ENCODE measurements at regions not wholly inside any gene's neighbourhood (a gene's known extent, or its start where the extent isn't known, plus 50 kb on each side); places are given as distances from the start of the nearest gene placed in this dataset.

GRCh38 chr10:130824230-130825014, 487.1 kb downstream of the TCERG1L start:
- intact Hi-C loops (cut with DNase I): no loop called here
- ATAC-seq: no peak
- DNase-seq (ENCODE audit: low spot score): no peak

- intact Hi-C loops (cut with DNase I): no loop called here
- ATAC-seq (no peak), DNase-seq (ENCODE audit: low spot score) (no peak)
Observed at GRCh38 chr10:130833596-130833995, 477.9 kb downstream of the TCERG1L start.

- ATAC-seq: no peak
- no peak for DNase-seq (ENCODE audit: low spot score)
- intact Hi-C loops (cut with DNase I): no loop called here
Observed at GRCh38 chr10:130834170-130834569, 477.4 kb downstream of the TCERG1L start.

GRCh38 chr10:130834573-130834972, 476.9 kb downstream of the TCERG1L start:
- intact Hi-C loops (cut with DNase I): no loop called here
- no peak for ATAC-seq
- DNase-seq (ENCODE audit: low spot score): no peak

- ATAC-seq (no peak), DNase-seq (ENCODE audit: low spot score) (no peak)
- intact Hi-C loops (cut with DNase I): no loop called here
Observed at GRCh38 chr10:130835068-130835467, 476.5 kb downstream of the TCERG1L start.

- ATAC-seq (no peak), DNase-seq (ENCODE audit: low spot score) (no peak)
- intact Hi-C loops (cut with DNase I): no loop called here
Observed at GRCh38 chr10:130836344-130836743, 475.2 kb downstream of the TCERG1L start.

GRCh38 chr10:130843051-130843653, 468.4 kb downstream of the TCERG1L start:
- DNase-seq (ENCODE audit: low spot score) (no peak), ATAC-seq (no peak)
- intact Hi-C loops (cut with DNase I): no loop called here

GRCh38 chr10:130844310-130844709, 467.2 kb downstream of the TCERG1L start:
- ATAC-seq (no peak), DNase-seq (ENCODE audit: low spot score) (no peak)
- intact Hi-C loops (cut with DNase I): no loop called here

GRCh38 chr10:130847170-130847569, 464.4 kb downstream of the TCERG1L start:
- ATAC-seq: no peak
- DNase-seq (ENCODE audit: low spot score): no peak
- intact Hi-C loops (cut with DNase I): loop anchor here (5.0 kb wide), 1 partner anchor 1500 kb away; no protein-coding TSS in a partner anchor

- DNase-seq (ENCODE audit: low spot score) (no peak), ATAC-seq (no peak)
- intact Hi-C loops (cut with DNase I): loop anchor here (5.0 kb wide), 1 partner anchor 1498 kb away; no protein-coding TSS in a partner anchor
Observed at GRCh38 chr10:130848855-130849254, 462.7 kb downstream of the TCERG1L start.

- intact Hi-C loops (cut with DNase I): no loop called here
- ATAC-seq (no peak), DNase-seq (ENCODE audit: low spot score) (no peak)
Observed at GRCh38 chr10:130854151-130854550, 457.4 kb downstream of the TCERG1L start.

- no peak for ATAC-seq
- DNase-seq (ENCODE audit: low spot score): no peak
- intact Hi-C loops (cut with DNase I): no loop called here
Observed at GRCh38 chr10:130857631-130858295, 453.8 kb downstream of the TCERG1L start.

GRCh38 chr10:130858626-130859025, 452.9 kb downstream of the TCERG1L start:
- intact Hi-C loops (cut with DNase I): no loop called here
- DNase-seq (ENCODE audit: low spot score) (no peak), ATAC-seq (no peak)

- DNase-seq (ENCODE audit: low spot score) (no peak), ATAC-seq (no peak)
- intact Hi-C loops (cut with DNase I): no loop called here
Observed at GRCh38 chr10:130859427-130859826, 452.1 kb downstream of the TCERG1L start.

GRCh38 chr10:130862122-130862521, 449.4 kb downstream of the TCERG1L start:
- ATAC-seq (no peak), DNase-seq (ENCODE audit: low spot score) (no peak)
- intact Hi-C loops (cut with DNase I): no loop called here

GRCh38 chr10:130862626-130863025, 448.9 kb downstream of the TCERG1L start:
- no peak for ATAC-seq
- intact Hi-C loops (cut with DNase I): loop anchor here (1.0 kb wide), 1 partner anchor 40 kb away; no protein-coding TSS in a partner anchor

GRCh38 chr10:130863044-130863443, 448.5 kb downstream of the TCERG1L start:
- ATAC-seq (no peak), DNase-seq (ENCODE audit: low spot score) (no peak)
- intact Hi-C loops (cut with DNase I): loop anchor here (1.0 kb wide), 1 partner anchor 39 kb away; no protein-coding TSS in a partner anchor

More at GRCh38 chr10:130862626-130863025, 448.9 kb downstream of the TCERG1L start:
- no peak for DNase-seq (ENCODE audit: low spot score)

GRCh38 chr10:130864961-130865818, 446.3 kb downstream of the TCERG1L start:
- intact Hi-C loops (cut with DNase I): no loop called here
- DNase-seq (ENCODE audit: low spot score): no peak
- no peak for ATAC-seq

- intact Hi-C loops (cut with DNase I): no loop called here
- ATAC-seq: no peak
- DNase-seq (ENCODE audit: low spot score): no peak
Observed at GRCh38 chr10:130866857-130867256, 444.7 kb downstream of the TCERG1L start.
